Astrocyte (in vitro differentiated cells and primary cell): ENCODE measurements at regions not wholly inside any gene's neighbourhood (a gene's known extent, or its start where the extent isn't known, plus 50 kb on each side); places are given as distances from the start of the nearest gene placed in this dataset.

ENCODE experiments used
- EZH2 ChIP-seq: IDR thresholded peaks from 2 replicates; pipeline ENCODE4 v1.6.1; 2012; ENCODE audit warnings: mild to moderate bottlenecking, low read length, inconsistent platforms; ENCODE audit not compliant: insufficient read depth
- TF ChIP-seq, protein P1 (sequence below): IDR thresholded peaks from 2 replicates; pipeline ENCODE4 v1.5.1; 2011; ENCODE audit warnings: low read depth, mild to moderate bottlenecking, inconsistent platforms, low read length, moderate library complexity; ENCODE audit not compliant: insufficient read depth

DNA sequence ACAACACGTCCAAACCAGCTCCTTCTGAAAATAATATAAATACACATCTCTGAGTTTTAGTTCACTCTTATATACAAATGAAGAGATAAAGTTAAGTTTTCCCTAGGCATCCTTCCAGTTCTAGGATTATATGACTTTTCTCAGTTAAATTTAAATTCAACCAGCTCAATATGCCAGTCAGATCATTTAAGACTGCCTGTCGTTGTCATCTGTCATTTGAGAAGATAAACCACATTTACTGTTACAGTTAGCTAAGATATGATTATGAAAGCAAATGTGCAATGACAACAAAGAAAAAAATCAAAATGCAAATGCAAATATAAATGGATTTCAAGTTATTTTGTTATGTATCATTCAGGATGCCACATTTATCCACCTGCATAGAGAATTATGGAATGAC, 671.7 kb upstream of the GOT2 start:
- TF ChIP-seq, protein P1, sequence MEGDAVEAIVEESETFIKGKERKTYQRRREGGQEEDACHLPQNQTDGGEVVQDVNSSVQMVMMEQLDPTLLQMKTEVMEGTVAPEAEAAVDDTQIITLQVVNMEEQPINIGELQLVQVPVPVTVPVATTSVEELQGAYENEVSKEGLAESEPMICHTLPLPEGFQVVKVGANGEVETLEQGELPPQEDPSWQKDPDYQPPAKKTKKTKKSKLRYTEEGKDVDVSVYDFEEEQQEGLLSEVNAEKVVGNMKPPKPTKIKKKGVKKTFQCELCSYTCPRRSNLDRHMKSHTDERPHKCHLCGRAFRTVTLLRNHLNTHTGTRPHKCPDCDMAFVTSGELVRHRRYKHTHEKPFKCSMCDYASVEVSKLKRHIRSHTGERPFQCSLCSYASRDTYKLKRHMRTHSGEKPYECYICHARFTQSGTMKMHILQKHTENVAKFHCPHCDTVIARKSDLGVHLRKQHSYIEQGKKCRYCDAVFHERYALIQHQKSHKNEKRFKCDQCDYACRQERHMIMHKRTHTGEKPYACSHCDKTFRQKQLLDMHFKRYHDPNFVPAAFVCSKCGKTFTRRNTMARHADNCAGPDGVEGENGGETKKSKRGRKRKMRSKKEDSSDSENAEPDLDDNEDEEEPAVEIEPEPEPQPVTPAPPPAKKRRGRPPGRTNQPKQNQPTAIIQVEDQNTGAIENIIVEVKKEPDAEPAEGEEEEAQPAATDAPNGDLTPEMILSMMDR: no peak
- no peak for TF ChIP-seq EZH2
